OCI-LY1 (cell line): ENCODE measurements at regions not wholly inside any gene's neighbourhood (a gene's known extent, or its start where the extent isn't known, plus 50 kb on each side); places are given as distances from the start of the nearest gene placed in this dataset.

Source experiments
- H2AFZ ChIP-seq: fragments of 200-600 bp; sonication (generic), shearing (Covaris generic); 2 replicates; pipeline ENCODE4 v1.6.0; 2014; ENCODE audit warnings: antibody characterized with exemption, mild to moderate bottlenecking, low read length
- H3F3A ChIP-seq: fragments of 200-600 bp; sonication (generic), shearing (Covaris generic); 2 replicates; pipeline ENCODE4 v1.6.0; 2014; ENCODE audit warnings: mild to moderate bottlenecking, antibody characterized with exemption, low read length, moderate library complexity; ENCODE audit not compliant: insufficient read depth
- H3K27ac ChIP-seq: fragments of 200-600 bp; sonication (generic); 2 replicates; pipeline ENCODE4 v1.5.1; 2014; ENCODE audit warnings: low read length, mixed run types, mild to moderate bottlenecking, low read depth; ENCODE audit not compliant: poor library complexity, severe bottlenecking
- H3K27me3 ChIP-seq: fragments of 200-600 bp; sonication (generic); 2 replicates; pipeline ENCODE4 v1.6.0; 2014; ENCODE audit warnings: antibody characterized with exemption, mild to moderate bottlenecking, low read length, moderate library complexity; ENCODE audit not compliant: insufficient read depth
- H3K36me3 ChIP-seq: fragments of 200-600 bp; sonication (generic); 2 replicates; pipeline ENCODE4 v1.6.1; 2014; ENCODE audit warnings: mild to moderate bottlenecking, antibody characterized with exemption, low read length, moderate library complexity, mixed read lengths; ENCODE audit not compliant: insufficient read depth
- H3K4me1 ChIP-seq: fragments of 200-600 bp; sonication (generic); 2 replicates; pipeline ENCODE4 v1.5.1; 2014; ENCODE audit warnings: mild to moderate bottlenecking, low read length, moderate library complexity; ENCODE audit not compliant: insufficient read depth, severe bottlenecking
- H3K4me2 ChIP-seq: fragments of 200-600 bp; sonication (generic), shearing (Covaris generic); 2 replicates; pipeline ENCODE4 v1.6.1; 2014; ENCODE audit warnings: low read length
- H3K4me3 ChIP-seq: fragments of 200-600 bp; sonication (generic); 2 replicates; pipeline ENCODE4 v1.5.1; 2014; ENCODE audit warnings: low read length, low read depth, mild to moderate bottlenecking, mixed read lengths; ENCODE audit not compliant: poor library complexity, severe bottlenecking
- H3K79me2 ChIP-seq: fragments of 200-600 bp; shearing (Covaris generic); 2 replicates; pipeline ENCODE4 v1.6.1; 2016; ENCODE audit warnings: mixed run types, low read length, mixed read lengths; ENCODE audit not compliant: insufficient read depth
- H3K9ac ChIP-seq: fragments of 200-600 bp; sonication (generic), shearing (Covaris generic); 2 replicates; pipeline ENCODE4 v1.6.1; 2014; ENCODE audit warnings: mild to moderate bottlenecking, low read length, mixed read lengths
- H3K9me2 ChIP-seq: fragments of 200-600 bp; sonication (generic), shearing (Covaris generic); 2 replicates; pipeline ENCODE4 v1.6.1; 2014; ENCODE audit warnings: low read depth, mild to moderate bottlenecking, low read length, mixed read lengths
- H3K9me3 ChIP-seq: fragments of 200-600 bp; shearing (Covaris generic); 2 replicates; pipeline ENCODE4 v1.6.1; 2014; ENCODE audit warnings: low read length, mixed read lengths
- H4K20me1 ChIP-seq: fragments of 200-600 bp; sonication (generic), shearing (Covaris generic); 2 replicates; pipeline ENCODE4 v1.6.0; 2016; ENCODE audit warnings: mild to moderate bottlenecking, low read length; ENCODE audit not compliant: insufficient read depth
- EZH2 ChIP-seq: fragments of 200-600 bp; sonication (generic), shearing (Covaris generic); IDR thresholded peaks from 2 replicates; pipeline ENCODE4 v1.8.0; 2017; ENCODE audit warnings: borderline replicate concordance, mixed run types, mild to moderate bottlenecking, antibody characterized with exemption, low read length, moderate library complexity, mixed read lengths
- TF ChIP-seq, protein P1 (sequence below): fragments of 200-600 bp; sonication (generic), shearing (Covaris generic); IDR thresholded peaks from 2 replicates; pipeline ENCODE4 v1.5.1; 2017; ENCODE audit warnings: mild to moderate bottlenecking, antibody characterized with exemption, low read length, moderate library complexity, mixed read lengths

DNA sequence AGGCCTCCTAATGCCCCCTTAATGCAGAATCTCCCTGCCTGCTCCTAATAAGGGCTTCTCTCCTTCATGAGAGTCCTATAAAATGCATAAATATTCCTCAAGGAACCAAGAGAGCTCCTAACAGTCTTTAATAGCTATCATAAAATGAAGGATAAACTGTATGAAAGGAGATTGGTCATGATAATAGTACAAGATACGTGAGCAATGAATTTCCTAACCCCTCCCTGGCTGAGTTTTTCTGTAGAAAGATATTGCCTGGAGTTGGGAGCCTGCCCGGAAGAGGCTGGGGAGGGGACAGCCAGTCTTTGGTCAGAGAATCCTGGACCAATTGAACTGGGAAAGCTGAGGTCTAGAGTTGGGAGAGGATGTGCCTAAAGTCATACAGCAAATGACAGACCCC is 321.9 kb upstream of the CDH5 start:
- Histone ChIP-seq H3K4me3 (no peak overlapping the region), H4K20me1 (no peaks in the 10 kb centered on the region), H3K9ac (no peak overlapping the region), H3F3A (no peaks in the 10 kb centered on the region), H3K27ac (no peak overlapping the region), H3K79me2 (no peaks in the 10 kb centered on the region), H3K9me3 (no peaks in the 10 kb centered on the region), H2AFZ (no peak overlapping the region), H3K4me1 (no peaks in the 10 kb centered on the region), H3K27me3 (no peaks in the 10 kb centered on the region), H3K4me2 (no peak overlapping the region), H3K36me3 (no peaks in the 10 kb centered on the region), H3K9me2 (no peaks in the 10 kb centered on the region)
- TF ChIP-seq, protein P1, sequence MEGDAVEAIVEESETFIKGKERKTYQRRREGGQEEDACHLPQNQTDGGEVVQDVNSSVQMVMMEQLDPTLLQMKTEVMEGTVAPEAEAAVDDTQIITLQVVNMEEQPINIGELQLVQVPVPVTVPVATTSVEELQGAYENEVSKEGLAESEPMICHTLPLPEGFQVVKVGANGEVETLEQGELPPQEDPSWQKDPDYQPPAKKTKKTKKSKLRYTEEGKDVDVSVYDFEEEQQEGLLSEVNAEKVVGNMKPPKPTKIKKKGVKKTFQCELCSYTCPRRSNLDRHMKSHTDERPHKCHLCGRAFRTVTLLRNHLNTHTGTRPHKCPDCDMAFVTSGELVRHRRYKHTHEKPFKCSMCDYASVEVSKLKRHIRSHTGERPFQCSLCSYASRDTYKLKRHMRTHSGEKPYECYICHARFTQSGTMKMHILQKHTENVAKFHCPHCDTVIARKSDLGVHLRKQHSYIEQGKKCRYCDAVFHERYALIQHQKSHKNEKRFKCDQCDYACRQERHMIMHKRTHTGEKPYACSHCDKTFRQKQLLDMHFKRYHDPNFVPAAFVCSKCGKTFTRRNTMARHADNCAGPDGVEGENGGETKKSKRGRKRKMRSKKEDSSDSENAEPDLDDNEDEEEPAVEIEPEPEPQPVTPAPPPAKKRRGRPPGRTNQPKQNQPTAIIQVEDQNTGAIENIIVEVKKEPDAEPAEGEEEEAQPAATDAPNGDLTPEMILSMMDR = no peak
- TF ChIP-seq EZH2 = no peak

DNA sequence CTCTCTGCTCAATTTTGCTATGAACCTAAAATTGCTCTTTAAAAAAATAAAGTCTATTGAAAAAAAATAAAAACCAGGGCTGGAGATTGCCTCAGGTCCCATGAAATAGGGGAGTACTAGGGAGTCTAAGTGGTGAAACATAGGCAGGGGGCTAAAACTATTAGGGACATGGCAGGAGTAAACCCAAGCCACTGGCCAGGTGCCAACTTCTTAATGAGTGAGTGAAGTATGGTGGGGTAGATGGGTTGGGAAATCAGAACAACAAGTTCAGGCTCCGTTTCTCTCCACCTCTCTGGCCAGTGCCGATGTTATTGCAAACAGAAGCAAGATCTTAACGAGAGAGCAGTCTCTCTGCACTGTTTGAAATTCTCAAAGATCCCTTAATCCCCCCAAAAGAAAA is 322.4 kb upstream of the CDH5 start:
- Histone ChIP-seq H3F3A (no peaks in the 10 kb centered on the region), H3K36me3 (no peaks in the 10 kb centered on the region), H3K27ac (no peak overlapping the region), H3K4me3 (no peak overlapping the region), H3K27me3 (no peaks in the 10 kb centered on the region), H4K20me1 (no peaks in the 10 kb centered on the region), H3K4me1 (no peaks in the 10 kb centered on the region), H3K9me2 (no peaks in the 10 kb centered on the region), H3K9me3 (no peaks in the 10 kb centered on the region), H2AFZ (no peak overlapping the region), H3K79me2 (no peaks in the 10 kb centered on the region), H3K9ac (no peak overlapping the region), H3K4me2 (no peak overlapping the region)
- TF ChIP-seq, protein P1 = no peak

DNA sequence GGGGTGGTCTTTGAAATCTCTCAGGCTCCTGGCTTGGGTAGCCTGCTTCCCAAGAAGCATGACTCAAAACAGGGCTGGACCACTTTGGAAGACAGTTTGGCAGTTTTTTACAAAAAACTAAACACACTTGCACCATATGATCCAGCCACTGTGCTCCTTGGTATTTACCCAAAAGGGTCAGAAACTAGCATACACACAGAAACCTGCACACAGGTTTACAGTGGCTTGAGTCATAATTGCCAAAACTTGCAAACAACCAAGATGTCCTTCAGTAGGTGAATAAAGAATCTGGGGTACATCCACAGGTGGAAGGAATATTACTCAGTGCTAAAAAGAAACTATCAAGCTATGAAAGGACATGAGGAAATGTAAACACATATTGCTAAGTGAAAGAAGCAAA is 323.2 kb upstream of the CDH5 start:
- no peaks in the 10 kb centered on the region for H3K9me3 ChIP-seq
- no peak for TF ChIP-seq EZH2
- TF ChIP-seq, protein P1 = no peak
- H3K4me1 ChIP-seq = no peaks in the 10 kb centered on the region
- H3K9ac ChIP-seq = no peak overlapping the region
- H3K4me2 ChIP-seq = no peak overlapping the region
- H3F3A ChIP-seq = no peaks in the 10 kb centered on the region
- H3K9me2 ChIP-seq = no peaks in the 10 kb centered on the region
- no peak overlapping the region for H3K4me3 ChIP-seq
- no peaks in the 10 kb centered on the region for H3K27me3 ChIP-seq
- H3K27ac ChIP-seq = no peak overlapping the region
- no peaks in the 10 kb centered on the region for H3K36me3 ChIP-seq
- H4K20me1 ChIP-seq = no peaks in the 10 kb centered on the region
- H2AFZ ChIP-seq = no peak overlapping the region
- H3K79me2 ChIP-seq = no peaks in the 10 kb centered on the region
